ENCODE measurements at regions not wholly inside any gene's neighbourhood (a gene's known extent, or its start where the extent isn't known, plus 50 kb on each side); places are given as distances from the start of the nearest gene placed in this dataset.

- no peaks in the 10 kb centered on the region for H3K9me3 ChIP-seq (ENCODE audit: insufficient read depth, low read depth, low read length)
- Mint-ChIP-seq H3K4me3 (ENCODE audit: unreplicated experiment) (no peak overlapping the region), H3K4me1 (ENCODE audit: low read depth, unreplicated experiment) (peaks cover 16% of the 10 kb centered on the region), H3K27me3 (ENCODE audit: low read depth, unreplicated experiment) (no peaks in the 10 kb centered on the region), H3K9me3 (ENCODE audit: unreplicated experiment) (no peaks in the 10 kb centered on the region), H3K27ac (ENCODE audit: unreplicated experiment) (peak overlapping the region; percentile 2), H3K36me3 (ENCODE audit: low read depth, unreplicated experiment) (no peaks in the 10 kb centered on the region)
- FAIRE-seq (no peak), DNase-seq (ENCODE audit: low read depth) (peak; percentile 22)
- H3K79me2 ChIP-seq (ENCODE audit: insufficient read depth, low read length): no peaks in the 10 kb centered on the region
- H2AFZ ChIP-seq (ENCODE audit: low read depth, low read length): no peak overlapping the region
- TF ChIP-seq, protein P1, sequence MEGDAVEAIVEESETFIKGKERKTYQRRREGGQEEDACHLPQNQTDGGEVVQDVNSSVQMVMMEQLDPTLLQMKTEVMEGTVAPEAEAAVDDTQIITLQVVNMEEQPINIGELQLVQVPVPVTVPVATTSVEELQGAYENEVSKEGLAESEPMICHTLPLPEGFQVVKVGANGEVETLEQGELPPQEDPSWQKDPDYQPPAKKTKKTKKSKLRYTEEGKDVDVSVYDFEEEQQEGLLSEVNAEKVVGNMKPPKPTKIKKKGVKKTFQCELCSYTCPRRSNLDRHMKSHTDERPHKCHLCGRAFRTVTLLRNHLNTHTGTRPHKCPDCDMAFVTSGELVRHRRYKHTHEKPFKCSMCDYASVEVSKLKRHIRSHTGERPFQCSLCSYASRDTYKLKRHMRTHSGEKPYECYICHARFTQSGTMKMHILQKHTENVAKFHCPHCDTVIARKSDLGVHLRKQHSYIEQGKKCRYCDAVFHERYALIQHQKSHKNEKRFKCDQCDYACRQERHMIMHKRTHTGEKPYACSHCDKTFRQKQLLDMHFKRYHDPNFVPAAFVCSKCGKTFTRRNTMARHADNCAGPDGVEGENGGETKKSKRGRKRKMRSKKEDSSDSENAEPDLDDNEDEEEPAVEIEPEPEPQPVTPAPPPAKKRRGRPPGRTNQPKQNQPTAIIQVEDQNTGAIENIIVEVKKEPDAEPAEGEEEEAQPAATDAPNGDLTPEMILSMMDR (IDR thresholded peaks at IDR 0.05; ENCODE audit: insufficient read depth, low read depth, low read length): no peak
- TF ChIP-seq EZH2 (IDR thresholded peaks at IDR 0.05; ENCODE audit: insufficient read depth, low read length): no peak
- peaks cover 15% of the 10 kb centered on the region for H3K4me1 ChIP-seq (ENCODE audit: insufficient read depth, low read length)
- no peaks in the 10 kb centered on the region for H4K20me1 ChIP-seq (ENCODE audit: insufficient read depth, low read length)
- H3K27me3 ChIP-seq (ENCODE audit: insufficient read depth, low read length): peaks cover 4% of the 10 kb centered on the region
- H3K9ac ChIP-seq (ENCODE audit: low read length): no peak overlapping the region
- H3K36me3 ChIP-seq (ENCODE audit: insufficient read depth, low read length): no peaks in the 10 kb centered on the region
- no peak overlapping the region for H3K4me3 ChIP-seq (ENCODE audit: insufficient read depth, low read depth, low read length)
- no peak overlapping the region for H3K27ac ChIP-seq (ENCODE audit: low read depth, low read length)
- H3K4me2 ChIP-seq (ENCODE audit: low read length): peak overlapping the region; percentile 40
These were observed 287.8 kb downstream of the GAS1 start for GRCh38 chr9:86659413-86660046.

- Histone ChIP-seq H3K9me3 (ENCODE audit: insufficient read depth, low read depth, low read length) (no peaks in the 10 kb centered on the region), H3K27me3 (ENCODE audit: insufficient read depth, low read length) (no peaks in the 10 kb centered on the region), H3K36me3 (ENCODE audit: insufficient read depth, low read length) (no peaks in the 10 kb centered on the region), H3K4me1 (ENCODE audit: insufficient read depth, low read length) (peaks cover 8% of the 10 kb centered on the region), H4K20me1 (ENCODE audit: insufficient read depth, low read length) (no peaks in the 10 kb centered on the region), H2AFZ (ENCODE audit: low read depth, low read length) (no peak overlapping the region), H3K27ac (ENCODE audit: low read depth, low read length) (no peak overlapping the region), H3K4me3 (ENCODE audit: insufficient read depth, low read depth, low read length) (no peak overlapping the region), H3K4me2 (ENCODE audit: low read length) (no peak overlapping the region), H3K9ac (ENCODE audit: low read length) (no peak overlapping the region), H3K79me2 (ENCODE audit: insufficient read depth, low read length) (no peaks in the 10 kb centered on the region)
- TF ChIP-seq, protein P1 (IDR thresholded peaks at IDR 0.05; ENCODE audit: insufficient read depth, low read depth, low read length): no peak
- H3K4me1 Mint-ChIP-seq (ENCODE audit: low read depth, unreplicated experiment): peaks cover 9% of the 10 kb centered on the region
- no peak overlapping the region for H3K4me3 Mint-ChIP-seq (ENCODE audit: unreplicated experiment)
- H3K27me3 Mint-ChIP-seq (ENCODE audit: low read depth, unreplicated experiment): peaks cover 3% of the 10 kb centered on the region
- DNase-seq (ENCODE audit: low read depth): no peak
- no peaks in the 10 kb centered on the region for H3K9me3 Mint-ChIP-seq (ENCODE audit: unreplicated experiment)
- H3K27ac Mint-ChIP-seq (ENCODE audit: unreplicated experiment): no peak overlapping the region
- no peak for FAIRE-seq
- H3K36me3 Mint-ChIP-seq (ENCODE audit: low read depth, unreplicated experiment): no peaks in the 10 kb centered on the region
These were observed 292.2 kb downstream of the GAS1 start for GRCh38 chr9:86655147-86655546.

DNA sequence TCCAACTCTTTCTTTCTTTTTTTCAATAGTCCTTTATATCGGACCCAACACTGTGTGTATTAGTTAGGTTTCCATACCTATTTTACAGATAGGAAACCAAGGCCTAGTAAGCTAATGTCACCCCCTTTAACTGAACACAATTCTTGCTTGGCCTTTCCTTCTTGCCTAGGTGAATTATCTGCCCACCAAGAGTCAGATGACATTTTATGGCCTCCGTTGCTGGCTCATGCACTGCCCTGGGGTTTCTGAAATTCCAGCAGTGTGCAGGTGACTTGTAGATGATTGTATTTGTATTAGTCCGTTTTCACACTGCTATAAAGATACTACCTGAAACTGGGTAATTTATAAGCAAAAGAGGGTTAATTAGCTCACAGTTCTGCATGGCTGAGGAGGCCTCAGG lies 293.8 kb downstream of the GAS1 start:
- no peaks in the 10 kb centered on the region for H3K9me3 Mint-ChIP-seq (ENCODE audit: unreplicated experiment)
- no peak for TF ChIP-seq EZH2 (IDR thresholded peaks at IDR 0.05; ENCODE audit: insufficient read depth, low read length)
- TF ChIP-seq, protein P1 (IDR thresholded peaks at IDR 0.05; ENCODE audit: insufficient read depth, low read depth, low read length): no peak
- Histone ChIP-seq H3K9me3 (ENCODE audit: insufficient read depth, low read depth, low read length) (no peaks in the 10 kb centered on the region), H3K4me2 (ENCODE audit: low read length) (no peak overlapping the region), H3K9ac (ENCODE audit: low read length) (no peak overlapping the region), H2AFZ (ENCODE audit: low read depth, low read length) (no peak overlapping the region), H3K27me3 (ENCODE audit: insufficient read depth, low read length) (no peaks in the 10 kb centered on the region), H3K4me1 (ENCODE audit: insufficient read depth, low read length) (no peaks in the 10 kb centered on the region), H3K27ac (ENCODE audit: low read depth, low read length) (no peak overlapping the region), H3K79me2 (ENCODE audit: insufficient read depth, low read length) (no peaks in the 10 kb centered on the region), H4K20me1 (ENCODE audit: insufficient read depth, low read length) (no peaks in the 10 kb centered on the region), H3K4me3 (ENCODE audit: insufficient read depth, low read depth, low read length) (no peak overlapping the region), H3K36me3 (ENCODE audit: insufficient read depth, low read length) (no peaks in the 10 kb centered on the region)
- H3K36me3 Mint-ChIP-seq (ENCODE audit: low read depth, unreplicated experiment): no peaks in the 10 kb centered on the region
- FAIRE-seq (no peak), DNase-seq (ENCODE audit: low read depth) (no peak)
- H3K27ac Mint-ChIP-seq (ENCODE audit: unreplicated experiment): no peak overlapping the region
- peaks cover 6% of the 10 kb centered on the region for H3K27me3 Mint-ChIP-seq (ENCODE audit: low read depth, unreplicated experiment)
- H3K4me3 Mint-ChIP-seq (ENCODE audit: unreplicated experiment): no peak overlapping the region
- H3K4me1 Mint-ChIP-seq (ENCODE audit: low read depth, unreplicated experiment): no peaks in the 10 kb centered on the region

Data from astrocyte (in vitro differentiated cells and primary cell).